HG03108 (cell line): ENCODE measurements at regions not wholly inside any gene's neighbourhood (a gene's known extent, or its start where the extent isn't known, plus 50 kb on each side); places are given as distances from the start of the nearest gene placed in this dataset.

Experiments
- ATAC-seq: cut with Tn5 transposase; IDR thresholded peaks from one replicate; pipeline ENCODE4 v1.9.1; 2021; ENCODE audit warnings: moderate library complexity; ENCODE audit not compliant: unreplicated experiment

- ATAC-seq = no peak
Measured at GRCh38 chrX:110408949-110409588, 50.4 kb downstream of the RTL9 start.

- no peak for ATAC-seq
Measured at GRCh38 chrX:110409925-110410324, 51.3 kb downstream of the RTL9 start.

- ATAC-seq = no peak
Measured at GRCh38 chrX:110410603-110411002, 52.0 kb downstream of the RTL9 start.

GRCh38 chrX:110412971-110413726 lies 54.5 kb downstream of the RTL9 start:
- ATAC-seq = no peak

GRCh38 chrX:110413727-110414124 lies 55.1 kb downstream of the RTL9 start:
- no peak for ATAC-seq

GRCh38 chrX:110414273-110414672 lies 55.6 kb downstream of the RTL9 start:
- ATAC-seq = peak; percentile 27

GRCh38 chrX:110414679-110415439 lies 56.2 kb downstream of the RTL9 start:
- peak; percentile 60 for ATAC-seq

GRCh38 chrX:110415440-110416170 lies 57.0 kb downstream of the RTL9 start:
- no peak for ATAC-seq

GRCh38 chrX:110417128-110417527 lies 58.5 kb downstream of the RTL9 start:
- ATAC-seq = no peak

GRCh38 chrX:110418316-110419235 lies 59.9 kb downstream of the RTL9 start:
- no peak for ATAC-seq

- ATAC-seq = no peak
Measured at GRCh38 chrX:110419512-110419911, 60.9 kb downstream of the RTL9 start.

- no peak for ATAC-seq
Measured at GRCh38 chrX:110420771-110421499, 62.3 kb downstream of the RTL9 start.

- ATAC-seq = no peak
Measured at GRCh38 chrX:110421500-110422455, 63.1 kb downstream of the RTL9 start.

GRCh38 chrX:110425222-110426154 lies 66.8 kb downstream of the RTL9 start:
- no peak for ATAC-seq

- no peak for ATAC-seq
Measured at GRCh38 chrX:110426155-110426504, 67.5 kb downstream of the RTL9 start.

GRCh38 chrX:110427076-110427475 lies 68.4 kb downstream of the RTL9 start:
- ATAC-seq = no peak

- no peak for ATAC-seq
Measured at GRCh38 chrX:110428144-110428543, 69.5 kb downstream of the RTL9 start.
